DMS114 treated with DMSO at 0.1 percent for 48 hours (cell line): ENCODE measurements at regions not wholly inside any gene's neighbourhood (a gene's known extent, or its start where the extent isn't known, plus 50 kb on each side); places are given as distances from the start of the nearest gene placed in this dataset.

Source experiments
- DNase-seq: peaks from one replicate; lab custom pipeline; 2025; ENCODE audit not compliant: unreplicated experiment; lab: John Stamatoyannopoulos, UW

GRCh38 chr16:5589812-5590373 lies 492.3 kb upstream of the EEF2KMT start:
- DNase-seq: no peak

DNA sequence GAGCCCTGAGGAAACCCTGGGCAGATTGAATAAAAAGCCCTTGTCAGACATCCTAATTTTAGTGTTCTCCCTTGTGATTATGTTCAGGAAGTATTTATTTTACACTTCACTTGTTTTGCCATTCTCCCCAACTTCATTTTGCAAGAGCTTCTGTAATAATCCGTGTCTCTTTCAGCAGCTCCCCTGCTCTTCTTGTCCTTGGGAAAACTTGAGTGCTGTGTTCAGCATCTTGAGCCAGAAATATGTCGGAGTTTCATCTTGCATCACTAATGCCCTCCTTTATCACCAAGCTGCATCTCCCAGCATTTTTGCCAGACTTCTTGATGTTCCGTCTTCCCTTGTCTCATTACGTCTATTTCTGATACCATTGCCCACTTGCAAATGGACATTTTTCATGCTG lies 486.5 kb upstream of the EEF2KMT start:
- no peak for DNase-seq

- DNase-seq: no peak
These were observed 484.9 kb upstream of the EEF2KMT start for GRCh38 chr16:5582529-5582928.

GRCh38 chr16:5581908-5582307 lies 484.3 kb upstream of the EEF2KMT start:
- no peak for DNase-seq

- no peak for DNase-seq
These were observed 483.8 kb upstream of the EEF2KMT start for GRCh38 chr16:5581428-5581827.

DNA sequence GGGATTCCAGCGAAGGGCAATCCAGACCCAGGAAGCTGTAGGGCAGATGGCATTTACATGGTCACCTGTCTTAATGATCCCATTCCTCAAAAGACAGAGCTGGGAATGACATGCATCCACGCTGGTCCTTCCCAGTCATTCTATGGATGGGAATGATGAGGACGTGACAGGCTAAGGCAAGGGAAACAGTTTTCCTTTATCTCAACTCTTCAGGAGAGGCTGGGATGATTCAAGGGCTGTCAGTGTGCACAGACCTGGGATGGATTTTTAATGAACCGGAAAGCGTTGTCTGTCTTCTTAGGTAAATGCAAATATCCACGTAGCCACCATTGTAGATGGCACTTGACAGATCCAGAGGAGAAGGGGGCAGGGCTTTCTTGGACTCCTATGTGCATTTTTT lies 483.2 kb upstream of the EEF2KMT start:
- DNase-seq: no peak

DNA sequence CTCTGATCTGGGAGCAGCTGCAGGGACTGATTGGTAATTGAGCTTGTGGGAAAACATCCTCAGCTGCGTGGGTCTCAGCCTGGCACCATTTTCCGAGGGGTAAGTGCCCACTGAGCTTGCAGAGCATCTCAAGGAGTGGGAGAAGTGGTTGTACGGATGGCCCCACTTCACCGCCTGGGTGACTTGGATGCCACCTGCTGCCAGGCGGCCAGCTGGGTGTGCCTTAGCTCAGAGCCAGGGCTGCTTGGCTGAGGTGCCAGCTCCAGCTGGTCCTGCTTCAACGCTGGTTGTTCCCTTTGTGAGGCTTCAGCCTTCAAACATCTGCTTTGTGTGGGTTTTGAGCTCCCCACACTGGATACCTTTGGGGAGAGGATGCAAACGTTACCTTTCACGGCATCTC lies 482.7 kb upstream of the EEF2KMT start:
- no peak for DNase-seq

- DNase-seq: no peak
These were observed 481.4 kb upstream of the EEF2KMT start for GRCh38 chr16:5578980-5579379.

- DNase-seq: no peak
These were observed 479.9 kb upstream of the EEF2KMT start for GRCh38 chr16:5577463-5577862.

DNA sequence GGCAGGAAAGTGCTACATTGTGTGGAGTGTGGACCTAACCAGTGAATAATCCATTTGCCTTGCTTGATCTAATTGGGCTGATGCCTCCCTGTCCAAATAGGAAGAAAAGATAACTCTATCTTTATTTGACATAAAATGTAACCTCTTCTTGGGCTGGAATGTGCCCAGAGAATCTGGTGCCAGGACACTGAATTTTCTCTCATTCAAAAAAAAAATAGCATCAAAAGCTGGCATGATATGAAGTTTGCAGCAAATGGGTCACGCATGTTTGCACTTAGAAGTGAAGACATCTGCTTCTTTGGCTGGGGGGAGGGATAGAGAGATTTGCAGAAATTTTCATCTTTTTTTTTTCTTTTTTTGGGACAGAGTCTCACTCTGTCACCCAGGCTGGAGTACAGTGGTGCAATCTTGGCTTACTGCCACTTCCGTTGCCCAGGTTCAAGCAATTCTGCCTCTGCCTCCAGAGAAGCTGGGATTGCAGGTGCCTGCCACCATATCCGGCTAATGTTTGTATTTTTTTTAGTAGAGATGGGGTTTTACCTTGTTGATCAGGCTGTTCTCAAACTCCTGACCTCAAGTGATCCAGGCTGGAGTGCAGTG lies 478.2 kb upstream of the EEF2KMT start:
- no peak for DNase-seq

DNA sequence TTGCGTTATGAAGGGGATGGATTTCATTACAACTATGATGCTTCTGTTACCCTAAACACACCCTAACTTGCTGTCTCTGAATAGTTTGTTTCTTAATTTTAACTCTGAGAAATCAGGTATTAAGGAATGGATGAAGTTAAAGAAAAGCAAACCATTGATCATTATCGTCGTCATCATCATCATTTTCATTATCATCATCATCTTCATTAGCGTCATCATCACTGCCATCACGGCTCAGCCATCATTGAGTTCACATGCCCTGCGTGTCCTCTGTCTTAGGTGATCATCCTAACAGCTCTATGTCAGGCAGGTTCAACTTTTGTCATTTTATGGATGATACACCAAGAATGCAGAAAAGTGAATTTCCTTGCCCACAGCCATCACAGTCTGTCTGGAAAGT lies 477.5 kb upstream of the EEF2KMT start:
- DNase-seq: no peak

GRCh38 chr16:5572056-5572455 lies 474.5 kb upstream of the EEF2KMT start:
- DNase-seq: no peak

- no peak for DNase-seq
These were observed 473.9 kb upstream of the EEF2KMT start for GRCh38 chr16:5571446-5571845.

DNA sequence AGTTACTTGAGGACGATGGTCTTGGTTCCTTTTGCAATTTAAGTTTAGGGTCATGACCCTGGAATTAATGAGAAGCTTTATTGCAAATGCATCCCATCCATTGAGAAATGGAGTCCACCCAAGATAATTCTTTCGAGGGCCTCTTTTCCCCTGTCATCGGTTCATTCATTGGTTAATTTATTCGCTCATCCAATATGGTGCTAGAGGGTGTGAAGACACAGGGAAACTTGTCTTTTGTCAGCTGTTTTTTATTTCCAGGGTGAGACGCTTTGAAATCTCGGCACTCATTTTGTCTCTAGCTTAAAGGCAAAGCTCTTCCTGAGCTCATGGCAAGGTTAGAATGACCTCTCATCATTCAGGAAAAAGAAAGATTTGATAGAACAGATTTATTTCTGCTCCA lies 464.2 kb upstream of the EEF2KMT start:
- DNase-seq: no peak

DNA sequence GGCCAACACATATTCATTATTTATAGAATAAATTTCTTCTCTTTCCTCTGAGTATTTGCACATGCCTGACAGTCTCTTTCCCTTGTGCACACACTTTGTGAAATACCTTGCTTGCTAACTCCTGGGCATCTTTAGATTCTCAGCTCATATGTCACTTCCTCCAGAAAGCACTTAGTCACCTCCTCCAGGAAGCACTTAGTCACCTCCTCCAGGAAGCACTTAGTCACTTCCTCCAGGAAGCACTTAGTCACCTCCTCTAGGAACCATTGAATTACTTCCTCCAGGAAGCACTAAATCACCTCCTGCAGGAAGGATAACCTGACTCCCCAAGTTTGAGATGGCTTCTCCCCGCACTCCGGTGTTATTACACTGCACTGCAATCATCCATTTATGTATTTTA lies 462.5 kb upstream of the EEF2KMT start:
- no peak for DNase-seq

- no peak for DNase-seq
These were observed 460.4 kb upstream of the EEF2KMT start for GRCh38 chr16:5557966-5558365.

GRCh38 chr16:5557448-5557847 lies 459.9 kb upstream of the EEF2KMT start:
- no peak for DNase-seq

DNA sequence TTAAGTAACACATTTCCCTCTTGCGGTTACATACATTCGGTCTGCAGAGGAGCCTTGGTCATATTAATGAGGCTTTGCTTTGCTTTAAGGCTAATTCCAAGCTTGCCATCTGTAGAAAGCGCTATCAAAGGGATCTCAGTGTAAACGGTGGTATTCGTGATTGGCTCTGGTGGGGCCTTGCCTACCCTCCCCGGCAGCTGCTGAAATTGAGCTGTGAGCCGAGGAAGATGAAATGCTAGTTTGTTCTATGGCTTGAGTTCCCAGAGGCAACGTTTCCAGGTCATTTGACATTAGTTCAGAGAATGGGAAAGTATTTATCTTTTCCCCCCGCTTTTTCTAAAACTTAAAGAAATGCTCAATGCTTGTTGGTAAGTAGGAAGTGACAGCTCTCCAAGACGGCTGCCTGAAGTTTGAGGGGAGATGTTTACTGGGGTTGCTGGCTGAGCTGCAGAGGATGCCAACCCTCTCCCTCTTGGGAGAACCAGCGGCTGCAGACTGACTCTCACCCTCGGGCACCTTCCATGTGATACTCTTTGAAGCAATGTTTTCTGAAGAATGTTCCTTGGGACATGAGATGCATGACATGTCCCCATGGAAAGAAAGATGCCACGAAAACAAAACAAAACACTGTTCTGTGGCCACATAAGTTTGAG lies 458.7 kb upstream of the EEF2KMT start:
- DNase-seq: no peak

DNA sequence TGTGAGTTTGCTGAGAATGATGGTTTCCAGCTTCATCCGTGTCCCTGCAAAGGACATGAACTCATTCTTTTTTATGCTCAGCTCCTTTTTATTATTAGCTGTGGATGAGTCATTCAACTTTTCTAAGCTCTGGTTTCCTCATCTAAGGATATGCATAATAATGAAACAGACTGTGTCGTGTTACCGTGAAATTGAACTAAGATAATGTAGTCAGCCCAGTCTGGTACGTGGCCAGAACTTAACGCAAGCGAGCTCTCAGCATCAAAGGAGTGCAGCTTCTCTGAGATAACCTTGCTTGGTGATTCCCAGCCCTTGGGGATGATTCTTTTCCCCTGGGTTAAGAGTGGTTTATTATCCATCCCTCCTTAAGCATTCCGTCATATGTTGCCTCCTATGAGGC lies 454.3 kb upstream of the EEF2KMT start:
- no peak for DNase-seq

DNA sequence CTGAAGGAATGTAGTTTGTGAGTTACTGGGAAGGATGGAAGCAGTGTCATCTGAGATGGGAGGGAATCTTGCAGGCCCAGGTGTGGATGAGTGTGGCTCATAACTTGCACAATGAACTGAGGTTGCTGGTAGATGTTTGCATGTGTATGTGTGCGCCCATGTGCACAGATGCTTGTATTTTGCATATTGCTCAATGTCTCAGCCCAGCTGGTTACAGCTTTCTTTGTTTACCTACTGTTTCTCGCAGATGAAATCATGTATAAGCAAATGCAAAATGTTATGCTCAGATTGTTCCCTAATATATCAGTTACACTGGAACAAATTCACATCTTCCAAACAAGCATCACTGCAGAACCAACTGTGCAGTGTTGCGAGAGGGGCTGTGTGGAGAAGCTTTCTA lies 452.2 kb upstream of the EEF2KMT start:
- DNase-seq: no peak

GRCh38 chr16:5541356-5541755 lies 443.8 kb upstream of the EEF2KMT start:
- DNase-seq: no peak

- no peak for DNase-seq
These were observed 439.8 kb upstream of the EEF2KMT start for GRCh38 chr16:5537347-5537746.

GRCh38 chr16:5533321-5533888 lies 435.8 kb upstream of the EEF2KMT start:
- no peak for DNase-seq
